Activated CD8-positive, alpha-beta memory T cell treated with anti-CD3 and anti-CD28 coated beads, Interleukin-2, amount 10 ng/mL, durations not matched to agents 7 days and 5 days (primary cell): ENCODE measurements at regions not wholly inside any gene's neighbourhood (a gene's known extent, or its start where the extent isn't known, plus 50 kb on each side); places are given as distances from the start of the nearest gene placed in this dataset.
"Not testable (repeated sequence)": the region's sequence is repeated elsewhere in the genome, so short reads cannot be mapped to it uniquely, and the experiment has no call there.

Experiments used
- ATAC-seq: fragments of 150-1000 bp; cut with Tn5 transposase; one replicate; pipeline ENCODE4 v1.10.0; 2021; ENCODE audit warnings: moderate library complexity
- CTCF ChIA-PET: fragments of 350-600 bp; sonication (Branson Sonifier 250); formaldehyde crosslinking; loops from one replicate; lab custom pipeline; 2021; ENCODE audit warnings: antibody characterized with exemption; lab: Charles Lee
- DNase-seq: peaks from one replicate; pipeline ENCODE4 v3.0.0-alpha.2; 2020
- H3K27ac Mint-ChIP-seq: one replicate; pipeline ENCODE4 v1.8.0; 2021; ENCODE audit warnings: mild to moderate bottlenecking, mixed read lengths
- H3K27me3 Mint-ChIP-seq: one replicate; pipeline ENCODE4 v1.8.0; 2021; ENCODE audit warnings: mixed read lengths
- H3K36me3 Mint-ChIP-seq: one replicate; pipeline ENCODE4 v1.8.0; 2021; ENCODE audit warnings: mild to moderate bottlenecking, mixed read lengths
- H3K4me1 Mint-ChIP-seq: one replicate; pipeline ENCODE4 v1.8.0; 2021; ENCODE audit warnings: mixed read lengths
- H3K4me3 Mint-ChIP-seq: one replicate; pipeline ENCODE4 v1.8.0; 2021; ENCODE audit warnings: mild to moderate bottlenecking, moderate library complexity, mixed read lengths
- H3K9me3 Mint-ChIP-seq: one replicate; pipeline ENCODE4 v1.8.0; 2022; ENCODE audit warnings: low read depth, mixed read lengths

GRCh38 chr5:166145107-166145506, 2146.3 kb upstream of the WWC1 start:
- H3K27ac Mint-ChIP-seq, H3K4me1 Mint-ChIP-seq, CTCF ChIA-PET, H3K9me3 Mint-ChIP-seq, H3K4me3 Mint-ChIP-seq, H3K36me3 Mint-ChIP-seq, H3K27me3 Mint-ChIP-seq, ATAC-seq, DNase-seq: not testable (repeated sequence)

GRCh38 chr5:166163996-166164610, 2127.3 kb upstream of the WWC1 start:
- H3K4me1 Mint-ChIP-seq, result no peaks in the 10 kb centered on the region
- ATAC-seq, result no peak
- H3K4me3 Mint-ChIP-seq, result no peak overlapping the region

GRCh38 chr5:166165596-166165995, 2125.8 kb upstream of the WWC1 start:
- Mint-ChIP-seq H3K4me1 (no peaks in the 10 kb centered on the region), H3K4me3 (no peak overlapping the region), H3K36me3 (no peaks in the 10 kb centered on the region), H3K27ac (no peak overlapping the region), H3K9me3 (peaks cover 2% of the 10 kb centered on the region), H3K27me3 (no peaks in the 10 kb centered on the region)
- ATAC-seq, result no peak
- CTCF ChIA-PET, result no interaction called here
- no peak for DNase-seq

More at GRCh38 chr5:166163996-166164610, 2127.3 kb upstream of the WWC1 start:
- CTCF ChIA-PET, result no interaction called here
- H3K9me3 Mint-ChIP-seq, result no peaks in the 10 kb centered on the region
- no peak for DNase-seq
- no peaks in the 10 kb centered on the region for H3K36me3 Mint-ChIP-seq
- no peaks in the 10 kb centered on the region for H3K27me3 Mint-ChIP-seq
- H3K27ac Mint-ChIP-seq, result no peak overlapping the region

- H3K4me1 Mint-ChIP-seq, result no peaks in the 10 kb centered on the region
Measured at GRCh38 chr5:166166071-166166470, 2125.4 kb upstream of the WWC1 start.

GRCh38 chr5:166172597-166172996, 2118.8 kb upstream of the WWC1 start:
- no peaks in the 10 kb centered on the region for H3K27me3 Mint-ChIP-seq
- no peak overlapping the region for H3K4me3 Mint-ChIP-seq
- CTCF ChIA-PET, result no interaction called here
- peaks cover 11% of the 10 kb centered on the region for H3K9me3 Mint-ChIP-seq
- H3K36me3 Mint-ChIP-seq, result no peaks in the 10 kb centered on the region
- H3K27ac Mint-ChIP-seq, result no peak overlapping the region
- no peak for DNase-seq
- H3K4me1 Mint-ChIP-seq, result no peaks in the 10 kb centered on the region
- ATAC-seq, result no peak

More at GRCh38 chr5:166166071-166166470, 2125.4 kb upstream of the WWC1 start:
- no peaks in the 10 kb centered on the region for H3K36me3 Mint-ChIP-seq
- DNase-seq (no peak), ATAC-seq (no peak)
- H3K27me3 Mint-ChIP-seq, result no peaks in the 10 kb centered on the region
- peaks cover 2% of the 10 kb centered on the region for H3K9me3 Mint-ChIP-seq
- CTCF ChIA-PET, result no interaction called here
- no peak overlapping the region for H3K27ac Mint-ChIP-seq
- no peak overlapping the region for H3K4me3 Mint-ChIP-seq

- no peak for DNase-seq
Measured at GRCh38 chr5:166178411-166179080, 2112.9 kb upstream of the WWC1 start.

GRCh38 chr5:166185185-166185584, 2106.3 kb upstream of the WWC1 start:
- Mint-ChIP-seq H3K9me3 (peaks cover 19% of the 10 kb centered on the region), H3K4me1 (no peaks in the 10 kb centered on the region), H3K36me3 (no peaks in the 10 kb centered on the region), H3K4me3 (no peak overlapping the region), H3K27ac (no peak overlapping the region), H3K27me3 (no peaks in the 10 kb centered on the region)
- CTCF ChIA-PET, result no interaction called here
- no peak for DNase-seq
- no peak for ATAC-seq

More at GRCh38 chr5:166178411-166179080, 2112.9 kb upstream of the WWC1 start:
- ATAC-seq, result no peak
- Mint-ChIP-seq H3K9me3 (peaks cover 20% of the 10 kb centered on the region), H3K27me3 (no peaks in the 10 kb centered on the region), H3K27ac (no peak overlapping the region), H3K4me3 (no peak overlapping the region), H3K36me3 (no peaks in the 10 kb centered on the region), H3K4me1 (no peaks in the 10 kb centered on the region)
- CTCF ChIA-PET, result no interaction called here

GRCh38 chr5:166188501-166189325, 2102.7 kb upstream of the WWC1 start:
- CTCF ChIA-PET, result no interaction called here
- Mint-ChIP-seq H3K36me3 (no peaks in the 10 kb centered on the region), H3K27me3 (no peaks in the 10 kb centered on the region), H3K27ac (no peak overlapping the region), H3K4me1 (no peaks in the 10 kb centered on the region), H3K9me3 (peaks cover 8% of the 10 kb centered on the region), H3K4me3 (no peak overlapping the region)
- no peak for ATAC-seq
- DNase-seq, result no peak

- ATAC-seq (no peak), DNase-seq (no peak)
- Mint-ChIP-seq H3K27ac (no peak overlapping the region), H3K9me3 (peaks cover 9% of the 10 kb centered on the region), H3K4me1 (no peaks in the 10 kb centered on the region), H3K27me3 (no peaks in the 10 kb centered on the region), H3K36me3 (no peaks in the 10 kb centered on the region), H3K4me3 (no peak overlapping the region)
- CTCF ChIA-PET, result no interaction called here
Measured at GRCh38 chr5:166192696-166193095, 2098.7 kb upstream of the WWC1 start.

- no peak for ATAC-seq
- no peak overlapping the region for H3K27ac Mint-ChIP-seq
- H3K4me3 Mint-ChIP-seq, result no peak overlapping the region
- CTCF ChIA-PET, result no interaction called here
- no peaks in the 10 kb centered on the region for H3K36me3 Mint-ChIP-seq
- no peaks in the 10 kb centered on the region for H3K27me3 Mint-ChIP-seq
- no peak for DNase-seq
- peaks cover 6% of the 10 kb centered on the region for H3K9me3 Mint-ChIP-seq
- H3K4me1 Mint-ChIP-seq, result no peaks in the 10 kb centered on the region
Measured at GRCh38 chr5:166195981-166196380, 2095.5 kb upstream of the WWC1 start.

- CTCF ChIA-PET, result no interaction called here
- Mint-ChIP-seq H3K36me3 (no peaks in the 10 kb centered on the region), H3K4me3 (no peak overlapping the region), H3K4me1 (no peaks in the 10 kb centered on the region), H3K9me3 (peaks cover 8% of the 10 kb centered on the region), H3K27me3 (no peaks in the 10 kb centered on the region), H3K27ac (no peak overlapping the region)
- ATAC-seq, result no peak
- DNase-seq, result no peak
Measured at GRCh38 chr5:166200532-166200931, 2090.9 kb upstream of the WWC1 start.

GRCh38 chr5:166211640-166212039, 2079.8 kb upstream of the WWC1 start:
- no peaks in the 10 kb centered on the region for H3K36me3 Mint-ChIP-seq
- H3K4me1 Mint-ChIP-seq, result no peaks in the 10 kb centered on the region
- H3K4me3 Mint-ChIP-seq, result no peak overlapping the region
- CTCF ChIA-PET, result no interaction called here
- ATAC-seq (no peak), DNase-seq (no peak)
- no peak overlapping the region for H3K27ac Mint-ChIP-seq
- peaks cover 10% of the 10 kb centered on the region for H3K9me3 Mint-ChIP-seq
- H3K27me3 Mint-ChIP-seq, result no peaks in the 10 kb centered on the region

- Mint-ChIP-seq H3K27ac (no peak overlapping the region), H3K36me3 (no peaks in the 10 kb centered on the region), H3K4me3 (no peak overlapping the region), H3K9me3 (peaks cover 9% of the 10 kb centered on the region), H3K27me3 (no peaks in the 10 kb centered on the region), H3K4me1 (no peaks in the 10 kb centered on the region)
- ATAC-seq (no peak), DNase-seq (no peak)
- CTCF ChIA-PET, result no interaction called here
Measured at GRCh38 chr5:166236327-166236726, 2055.1 kb upstream of the WWC1 start.

- H3K4me1 Mint-ChIP-seq, result no peaks in the 10 kb centered on the region
- DNase-seq, result no peak
- H3K36me3 Mint-ChIP-seq, result no peaks in the 10 kb centered on the region
- no peak for ATAC-seq
- H3K27ac Mint-ChIP-seq, result no peak overlapping the region
- peaks cover 8% of the 10 kb centered on the region for H3K9me3 Mint-ChIP-seq
- CTCF ChIA-PET, result no interaction called here
- no peak overlapping the region for H3K4me3 Mint-ChIP-seq
- H3K27me3 Mint-ChIP-seq, result no peaks in the 10 kb centered on the region
Measured at GRCh38 chr5:166240705-166241104, 2050.7 kb upstream of the WWC1 start.
